ENCODE measurements at regions not wholly inside any gene's neighbourhood (a gene's known extent, or its start where the extent isn't known, plus 50 kb on each side); places are given as distances from the start of the nearest gene placed in this dataset.
A peak's percentile ranks its signal among the peaks of the same experiment; 100 is the strongest.

DNA sequence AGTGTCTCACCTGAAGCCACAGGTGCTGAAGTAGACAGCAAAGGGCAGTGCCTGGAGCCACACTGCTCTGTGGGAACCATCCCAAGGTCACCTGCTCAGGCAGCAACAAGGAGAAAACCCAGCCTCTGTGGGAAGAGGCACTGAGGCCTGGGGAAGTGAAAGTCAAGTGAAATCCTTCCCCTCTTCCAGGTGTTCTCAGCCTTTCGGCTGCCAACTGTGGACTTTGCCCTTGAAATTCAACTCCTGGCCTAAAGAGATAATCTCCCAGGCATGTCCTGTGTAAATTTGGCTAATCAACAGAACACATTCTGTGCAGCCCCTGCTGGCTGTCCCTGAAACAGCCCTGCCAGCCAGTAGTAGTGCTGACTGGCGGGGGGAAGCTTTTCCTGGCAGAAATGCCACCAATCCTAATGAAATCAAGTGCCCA lies 112.1 kb downstream of the RPL27A start:
- Mint-ChIP-seq H3K27me3 (peaks cover 0 to 28% (median 6%) of the 10 kb centered on the region in 5 donors), H3K4me1 (peaks cover 0 to 6% (median 0%) of the 10 kb centered on the region in 7 donors), H3K27ac (no peak overlapping the region), H3K4me3 (no peak overlapping the region), H3K36me3 (no peaks in the 10 kb centered on the region), H3K9me3 (no peaks in the 10 kb centered on the region)
- H3K4me3 ChIP-seq (ENCODE audit: low read length), result no peak overlapping the region
- intact Hi-C loops (cut with micrococcal nuclease), result no loop called here
- H3K36me3 ChIP-seq (ENCODE audit: control insufficient read depth in 2 of 3, insufficient read depth in 3 of 3, low read length in 3 of 3), result no peaks in the 10 kb centered on the region
- no peaks in the 10 kb centered on the region for H3K27me3 ChIP-seq (ENCODE audit: control insufficient read depth in 2 of 2, insufficient read depth in 2 of 2, low read length in 2 of 2)
- no peaks in the 10 kb centered on the region for H3K9me3 ChIP-seq (ENCODE audit: control insufficient read depth in 2 of 3, low read length in 3 of 3)
- DNase-seq, result no peak
- no peak overlapping the region for H3K27ac ChIP-seq (ENCODE audit: low read depth, low read length)
- no peaks in the 10 kb centered on the region for H3K4me1 ChIP-seq (ENCODE audit: control insufficient read depth in 2 of 2, insufficient read depth in 2 of 2, low read length in 2 of 2)
- CTCF ChIA-PET, result interaction anchor here (0.7 kb wide), 1 partner anchor 23 kb away, joined by 3 read pairs; no protein-coding TSS in a partner anchor
- POLR2A ChIA-PET, result no interaction called here
- no peak for ATAC-seq

DNA sequence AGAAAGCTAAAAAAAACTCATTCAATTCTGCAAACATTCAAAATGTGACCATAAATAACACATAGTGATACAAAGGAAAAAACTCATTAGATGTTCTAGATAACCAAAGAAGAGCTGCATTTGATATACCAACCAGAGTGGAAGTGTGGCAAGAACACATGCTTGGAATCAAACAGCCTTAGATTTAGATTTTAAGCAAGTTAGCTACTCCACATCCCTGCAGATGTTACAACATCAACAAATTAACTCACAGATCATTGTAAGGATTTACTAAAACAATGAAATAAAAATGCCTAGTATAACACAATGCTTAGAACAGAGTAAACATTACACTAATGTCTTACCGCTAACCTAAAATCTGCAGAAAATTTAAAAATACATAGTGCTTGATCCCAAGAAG lies 114.0 kb upstream of the AKIP1 start:
- Mint-ChIP-seq H3K27ac (no peak overlapping the region), H3K36me3 (no peaks in the 10 kb centered on the region), H3K27me3 (peaks cover 0 to 26% (median 6%) of the 10 kb centered on the region in 5 donors), H3K4me1 (peaks cover 0 to 6% (median 0%) of the 10 kb centered on the region in 7 donors), H3K4me3 (no peak overlapping the region), H3K9me3 (no peaks in the 10 kb centered on the region)
- Histone ChIP-seq H3K9me3 (ENCODE audit: control insufficient read depth in 2 of 3, low read length in 3 of 3) (no peaks in the 10 kb centered on the region), H3K4me1 (ENCODE audit: control insufficient read depth in 2 of 2, insufficient read depth in 2 of 2, low read length in 2 of 2) (no peaks in the 10 kb centered on the region), H3K27ac (ENCODE audit: low read depth, low read length) (no peak overlapping the region), H3K36me3 (ENCODE audit: control insufficient read depth in 2 of 3, insufficient read depth in 3 of 3, low read length in 3 of 3) (no peaks in the 10 kb centered on the region), H3K27me3 (ENCODE audit: control insufficient read depth in 2 of 2, insufficient read depth in 2 of 2, low read length in 2 of 2) (no peaks in the 10 kb centered on the region), H3K4me3 (ENCODE audit: low read length) (no peak overlapping the region)
- ChIA-PET CTCF (interaction anchor here (0.8 kb wide), 1 partner anchor 619 kb away, joined by 4 read pairs; no protein-coding TSS in a partner anchor), POLR2A (no interaction called here)
- ATAC-seq (no peak), DNase-seq (no peak)
- intact Hi-C loops (cut with micrococcal nuclease), result no loop called here

DNA sequence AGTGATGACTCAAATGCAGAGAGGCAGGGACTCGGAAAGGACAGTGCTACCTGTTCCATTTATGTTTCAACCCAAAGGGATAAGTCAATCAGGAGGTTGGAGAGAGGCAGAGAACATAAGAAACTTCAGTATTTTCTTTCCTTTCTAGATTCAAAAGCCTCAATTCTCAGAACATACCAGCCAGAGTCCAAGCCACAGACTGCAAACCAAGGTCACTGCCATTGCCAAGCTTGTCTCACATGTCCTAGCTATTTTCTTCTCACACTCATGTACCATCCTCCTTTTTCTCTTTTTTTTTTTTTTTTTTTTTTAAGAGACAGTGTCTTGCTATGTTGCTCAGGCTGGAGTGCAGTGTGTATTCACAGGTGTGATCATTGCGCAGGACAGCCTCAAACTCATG lies 111.7 kb upstream of the AKIP1 start:
- H3K4me3 Mint-ChIP-seq, result no peak overlapping the region
- H3K4me3 ChIP-seq (ENCODE audit: low read length), result no peak overlapping the region
- H3K27ac Mint-ChIP-seq, result no peak overlapping the region
- ATAC-seq, result no peak
- H3K9me3 ChIP-seq (ENCODE audit: control insufficient read depth in 2 of 3, low read length in 3 of 3), result no peaks in the 10 kb centered on the region
- no peaks in the 10 kb centered on the region for H3K27me3 ChIP-seq (ENCODE audit: control insufficient read depth in 2 of 2, insufficient read depth in 2 of 2, low read length in 2 of 2)
- H3K36me3 Mint-ChIP-seq, result no peaks in the 10 kb centered on the region
- ChIA-PET POLR2A (no interaction called here), CTCF (no interaction called here)
- DNase-seq, result no peak
- no peaks in the 10 kb centered on the region for H3K4me1 ChIP-seq (ENCODE audit: control insufficient read depth in 2 of 2, insufficient read depth in 2 of 2, low read length in 2 of 2)
- H3K27ac ChIP-seq (ENCODE audit: low read depth, low read length), result no peak overlapping the region
- peaks cover 0 to 3% (median 0%) of the 10 kb centered on the region in 7 donors for H3K4me1 Mint-ChIP-seq
- H3K9me3 Mint-ChIP-seq, result no peaks in the 10 kb centered on the region
- no peaks in the 10 kb centered on the region for H3K36me3 ChIP-seq (ENCODE audit: control insufficient read depth in 2 of 3, insufficient read depth in 3 of 3, low read length in 3 of 3)
- intact Hi-C loops (cut with micrococcal nuclease), result no loop called here
- H3K27me3 Mint-ChIP-seq, result peaks cover 0 to 19% (median 6%) of the 10 kb centered on the region in 5 donors

DNA sequence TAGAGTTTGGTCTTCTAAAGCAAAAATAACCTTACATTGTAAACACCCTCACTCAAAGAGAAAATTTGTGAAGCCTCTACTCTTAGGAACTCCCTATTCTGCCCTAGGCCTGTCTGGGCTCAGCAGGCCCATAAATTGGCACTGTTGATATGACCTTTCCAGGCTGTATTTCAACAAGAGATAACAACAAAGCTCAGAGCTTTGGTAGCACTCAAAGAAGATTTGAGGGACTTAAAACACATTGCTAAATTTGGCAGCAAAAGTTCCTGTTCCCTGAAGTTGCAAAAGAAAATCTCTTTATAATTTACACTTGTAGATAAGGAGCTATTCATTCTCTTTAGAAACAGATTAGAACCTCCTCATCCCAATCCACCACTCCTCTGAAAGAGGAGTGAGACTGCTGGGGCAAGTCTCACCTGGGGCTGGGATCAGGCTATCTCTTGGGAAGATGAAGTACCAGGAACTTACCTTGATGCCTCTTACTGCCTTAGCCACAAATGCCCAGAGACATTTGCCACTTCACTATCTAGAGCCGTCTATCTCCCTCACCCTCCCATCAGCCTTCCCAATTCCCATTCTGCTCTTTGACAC lies 110.4 kb upstream of the AKIP1 start:
- peaks cover 0 to 16% (median 6%) of the 10 kb centered on the region in 5 donors for H3K27me3 Mint-ChIP-seq
- H3K36me3 Mint-ChIP-seq, result no peaks in the 10 kb centered on the region
- H3K4me1 ChIP-seq (ENCODE audit: control insufficient read depth in 2 of 2, insufficient read depth in 2 of 2, low read length in 2 of 2), result no peaks in the 10 kb centered on the region
- ChIA-PET CTCF (interaction anchor here (0.6 kb wide), 1 partner anchor 81 kb away, joined by 3 read pairs; no protein-coding TSS in a partner anchor), POLR2A (no interaction called here)
- H3K27ac ChIP-seq (ENCODE audit: low read depth, low read length), result no peak overlapping the region
- H3K27ac Mint-ChIP-seq, result no peak overlapping the region
- peaks cover 0 to 3% (median 0%) of the 10 kb centered on the region in 7 donors for H3K4me1 Mint-ChIP-seq
- no peak overlapping the region for H3K4me3 ChIP-seq (ENCODE audit: low read length)
- intact Hi-C loops (cut with micrococcal nuclease), result no loop called here
- DNase-seq (no peak), ATAC-seq (no peak)
- H3K9me3 ChIP-seq (ENCODE audit: control insufficient read depth in 2 of 3, low read length in 3 of 3), result no peaks in the 10 kb centered on the region
- H3K4me3 Mint-ChIP-seq, result no peak overlapping the region
- no peaks in the 10 kb centered on the region for H3K27me3 ChIP-seq (ENCODE audit: control insufficient read depth in 2 of 2, insufficient read depth in 2 of 2, low read length in 2 of 2)
- no peaks in the 10 kb centered on the region for H3K36me3 ChIP-seq (ENCODE audit: control insufficient read depth in 2 of 3, insufficient read depth in 3 of 3, low read length in 3 of 3)
- H3K9me3 Mint-ChIP-seq, result no peaks in the 10 kb centered on the region

DNA sequence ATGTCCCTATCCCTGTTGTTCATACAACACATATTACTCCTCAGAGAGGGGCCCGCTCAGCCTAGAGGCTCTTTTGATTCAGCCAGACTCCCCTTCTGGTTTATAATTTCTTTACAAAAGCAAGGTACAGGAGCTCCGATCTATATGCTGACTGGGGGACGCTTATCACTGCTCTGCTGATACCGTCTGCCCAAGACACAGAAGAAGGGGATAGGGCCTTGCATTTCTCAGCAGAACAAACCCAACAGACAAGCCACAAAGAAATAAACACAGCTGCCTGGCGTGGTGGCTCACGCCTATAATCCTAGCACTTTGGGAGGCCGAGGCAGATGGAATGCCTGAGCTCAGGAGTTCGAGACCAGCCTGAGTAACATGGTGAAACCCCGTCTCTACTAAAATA lies 109.9 kb upstream of the AKIP1 start:
- no peak overlapping the region for H3K4me3 Mint-ChIP-seq
- Histone ChIP-seq H3K4me1 (ENCODE audit: control insufficient read depth in 2 of 2, insufficient read depth in 2 of 2, low read length in 2 of 2) (no peaks in the 10 kb centered on the region), H3K27ac (ENCODE audit: low read depth, low read length) (no peak overlapping the region), H3K36me3 (ENCODE audit: control insufficient read depth in 2 of 3, insufficient read depth in 3 of 3, low read length in 3 of 3) (no peaks in the 10 kb centered on the region), H3K9me3 (ENCODE audit: control insufficient read depth in 2 of 3, low read length in 3 of 3) (no peaks in the 10 kb centered on the region), H3K4me3 (ENCODE audit: low read length) (no peak overlapping the region), H3K27me3 (ENCODE audit: control insufficient read depth in 2 of 2, insufficient read depth in 2 of 2, low read length in 2 of 2) (no peaks in the 10 kb centered on the region)
- H3K9me3 Mint-ChIP-seq, result no peaks in the 10 kb centered on the region
- H3K27me3 Mint-ChIP-seq, result peaks cover 0 to 15% (median 6%) of the 10 kb centered on the region in 5 donors
- peaks cover 0 to 3% (median 0%) of the 10 kb centered on the region in 7 donors for H3K4me1 Mint-ChIP-seq
- intact Hi-C loops (cut with micrococcal nuclease), result no loop called here
- no peak overlapping the region for H3K27ac Mint-ChIP-seq
- ATAC-seq (no peak), DNase-seq (no peak)
- H3K36me3 Mint-ChIP-seq, result no peaks in the 10 kb centered on the region
- ChIA-PET CTCF (interaction anchor here (0.6 kb wide), 1 partner anchor 81 kb away, joined by 3 read pairs; no protein-coding TSS in a partner anchor), POLR2A (no interaction called here)

DNA sequence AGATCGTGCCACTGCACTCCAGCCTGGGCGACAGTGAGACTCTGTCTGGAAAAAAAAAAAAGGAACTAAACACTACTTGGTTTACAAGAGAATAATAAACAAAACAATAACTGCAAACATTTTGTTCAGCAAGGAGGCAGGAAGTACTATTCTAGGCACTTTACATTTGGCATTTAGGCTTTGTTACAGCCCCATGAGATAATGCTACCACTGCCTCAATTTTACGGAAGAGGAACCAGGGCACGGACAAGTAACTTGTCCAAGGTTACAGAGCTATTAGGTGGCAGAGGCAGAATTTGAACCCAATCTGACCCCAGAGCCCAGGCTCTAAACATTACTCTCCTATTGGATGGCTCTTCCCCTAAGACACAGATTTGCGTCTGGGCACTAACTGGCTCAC lies 108.7 kb upstream of the AKIP1 start:
- H3K4me3 ChIP-seq (ENCODE audit: low read length), result no peak overlapping the region
- intact Hi-C loops (cut with micrococcal nuclease), result no loop called here
- no peaks in the 10 kb centered on the region for H3K27me3 ChIP-seq (ENCODE audit: control insufficient read depth in 2 of 2, insufficient read depth in 2 of 2, low read length in 2 of 2)
- no peak overlapping the region for H3K27ac ChIP-seq (ENCODE audit: low read depth, low read length)
- no peak overlapping the region for H3K4me3 Mint-ChIP-seq
- no peaks in the 10 kb centered on the region for H3K9me3 Mint-ChIP-seq
- peaks cover 0 to 3% (median 0%) of the 10 kb centered on the region in 7 donors for H3K4me1 Mint-ChIP-seq
- H3K36me3 ChIP-seq (ENCODE audit: control insufficient read depth in 2 of 3, insufficient read depth in 3 of 3, low read length in 3 of 3), result no peaks in the 10 kb centered on the region
- ChIA-PET POLR2A (no interaction called here), CTCF (no interaction called here)
- peaks cover 0 to 8% (median 6%) of the 10 kb centered on the region in 5 donors for H3K27me3 Mint-ChIP-seq
- H3K4me1 ChIP-seq (ENCODE audit: control insufficient read depth in 2 of 2, insufficient read depth in 2 of 2, low read length in 2 of 2), result no peaks in the 10 kb centered on the region
- no peaks in the 10 kb centered on the region for H3K36me3 Mint-ChIP-seq
- no peaks in the 10 kb centered on the region for H3K9me3 ChIP-seq (ENCODE audit: control insufficient read depth in 2 of 3, low read length in 3 of 3)
- H3K27ac Mint-ChIP-seq, result no peak overlapping the region
- DNase-seq (no peak), ATAC-seq (peak; percentile 29)

DNA sequence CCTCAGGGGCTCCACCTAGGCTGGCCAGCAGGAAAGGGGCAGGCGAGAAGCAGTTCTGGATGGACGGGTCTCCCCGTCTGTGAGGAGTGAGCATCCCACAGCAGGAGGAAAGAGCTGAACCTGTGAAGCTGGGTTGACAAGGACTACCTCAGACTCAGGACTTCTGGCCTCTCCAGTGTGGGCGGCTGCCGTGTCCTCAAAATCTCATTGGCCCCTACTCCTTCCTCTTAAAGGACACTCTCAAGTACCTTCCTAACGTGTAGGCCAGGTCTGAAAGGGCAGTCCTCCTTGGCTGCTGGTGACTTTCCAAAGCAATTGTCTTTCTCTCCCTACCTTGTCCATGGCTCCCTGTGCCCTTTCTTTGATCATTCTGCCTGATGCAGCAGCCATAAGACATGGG lies 107.0 kb upstream of the AKIP1 start:
- Mint-ChIP-seq H3K27me3 (peaks cover 0 to 8% (median 6%) of the 10 kb centered on the region in 5 donors), H3K4me3 (no peak overlapping the region), H3K27ac (peak overlapping the region in 1 of 9 donors; percentile 40), H3K9me3 (peaks cover 0 to 2% (median 0%) of the 10 kb centered on the region in 11 donors), H3K4me1 (peaks cover 0 to 3% (median 0%) of the 10 kb centered on the region in 7 donors), H3K36me3 (no peaks in the 10 kb centered on the region)
- intact Hi-C loops (cut with micrococcal nuclease), result no loop called here
- POLR2A ChIA-PET, result no interaction called here
- no peaks in the 10 kb centered on the region for H3K9me3 ChIP-seq (ENCODE audit: control insufficient read depth in 2 of 3, low read length in 3 of 3)
- H3K36me3 ChIP-seq (ENCODE audit: control insufficient read depth in 2 of 3, insufficient read depth in 3 of 3, low read length in 3 of 3), result no peaks in the 10 kb centered on the region
- ATAC-seq, result no peak
- H3K4me3 ChIP-seq (ENCODE audit: low read length), result no peak overlapping the region
- no peaks in the 10 kb centered on the region for H3K27me3 ChIP-seq (ENCODE audit: control insufficient read depth in 2 of 2, insufficient read depth in 2 of 2, low read length in 2 of 2)
- no peak for DNase-seq
- H3K27ac ChIP-seq (ENCODE audit: low read depth, low read length), result no peak overlapping the region
- H3K4me1 ChIP-seq (ENCODE audit: control insufficient read depth in 2 of 2, insufficient read depth in 2 of 2, low read length in 2 of 2), result no peaks in the 10 kb centered on the region
- CTCF ChIA-PET, result no interaction called here

Data from naive thymus-derived CD4-positive, alpha-beta T cell (primary cell).